Mesothelial cell of epicardium (in vitro differentiated cells): ENCODE measurements at regions not wholly inside any gene's neighbourhood (a gene's known extent, or its start where the extent isn't known, plus 50 kb on each side); places are given as distances from the start of the nearest gene placed in this dataset.

Source experiments
- DNase-seq, 2 experiments: peaks; one replicate each; pipeline ENCODE4 v3.0.0; 2021; ENCODE audit warnings: low spot score in 2 of 2; ENCODE audit not compliant: unreplicated experiment in 2 of 2
- H3K27ac Mint-ChIP-seq: 2 replicates; pipeline ENCODE4 v1.8.0; 2021; ENCODE audit warnings: mixed read lengths
- H3K27me3 Mint-ChIP-seq: 2 replicates; pipeline ENCODE4 v1.8.0; 2021; ENCODE audit warnings: low read depth, mixed read lengths
- H3K36me3 Mint-ChIP-seq: 2 replicates; pipeline ENCODE4 v1.8.0; 2021; ENCODE audit warnings: mixed read lengths
- H3K4me1 Mint-ChIP-seq: 2 replicates; pipeline ENCODE4 v1.8.0; 2021; ENCODE audit warnings: mixed read lengths
- H3K4me3 Mint-ChIP-seq: 2 replicates; pipeline ENCODE4 v1.8.0; 2021; ENCODE audit warnings: mild to moderate bottlenecking, moderate library complexity, mixed read lengths
- H3K9me3 Mint-ChIP-seq: 2 replicates; pipeline ENCODE4 v1.8.0; 2021; ENCODE audit warnings: mixed read lengths
- CTCF ChIP-seq: fragments of 200-600 bp; sonication (generic); IDR thresholded peaks from one replicate; pipeline ENCODE4 v1.5.0; 2021; ENCODE audit warnings: antibody characterized with exemption; ENCODE audit not compliant: unreplicated experiment

GRCh38 chrX:42577936-42578470 lies 200.0 kb downstream of the PPP1R2C start:
- Mint-ChIP-seq H3K27me3 (no peaks in the 10 kb centered on the region), H3K36me3 (no peaks in the 10 kb centered on the region), H3K4me3 (no peak overlapping the region), H3K9me3 (peaks cover 26% of the 10 kb centered on the region), H3K27ac (no peak overlapping the region), H3K4me1 (no peaks in the 10 kb centered on the region)
- no peak for TF ChIP-seq CTCF
- no peak for DNase-seq

GRCh38 chrX:42567268-42567667 lies 210.7 kb downstream of the PPP1R2C start:
- no peak for DNase-seq
- H3K4me1 Mint-ChIP-seq, result no peaks in the 10 kb centered on the region
- no peaks in the 10 kb centered on the region for H3K36me3 Mint-ChIP-seq
- no peak overlapping the region for H3K4me3 Mint-ChIP-seq
- TF ChIP-seq CTCF, result no peak
- H3K27me3 Mint-ChIP-seq, result no peaks in the 10 kb centered on the region
- peaks cover 37% of the 10 kb centered on the region for H3K9me3 Mint-ChIP-seq
- no peak overlapping the region for H3K27ac Mint-ChIP-seq

- no peak for DNase-seq
- H3K4me3 Mint-ChIP-seq, result no peak overlapping the region
- H3K27me3 Mint-ChIP-seq, result no peaks in the 10 kb centered on the region
- H3K36me3 Mint-ChIP-seq, result no peaks in the 10 kb centered on the region
- no peaks in the 10 kb centered on the region for H3K4me1 Mint-ChIP-seq
- H3K9me3 Mint-ChIP-seq, result peaks cover 28% of the 10 kb centered on the region
- no peak for TF ChIP-seq CTCF
- H3K27ac Mint-ChIP-seq, result no peak overlapping the region
These were observed 212.2 kb downstream of the PPP1R2C start for GRCh38 chrX:42565739-42566138.

- Mint-ChIP-seq H3K36me3 (no peaks in the 10 kb centered on the region), H3K4me1 (no peaks in the 10 kb centered on the region), H3K9me3 (peaks cover 17% of the 10 kb centered on the region), H3K27me3 (no peaks in the 10 kb centered on the region), H3K27ac (no peak overlapping the region), H3K4me3 (no peak overlapping the region)
- no peak for TF ChIP-seq CTCF
- no peak for DNase-seq
These were observed 231.2 kb downstream of the PPP1R2C start for GRCh38 chrX:42546800-42547199.

GRCh38 chrX:42544883-42545282 lies 233.1 kb downstream of the PPP1R2C start:
- no peak overlapping the region for H3K27ac Mint-ChIP-seq
- TF ChIP-seq CTCF, result no peak
- H3K27me3 Mint-ChIP-seq, result no peaks in the 10 kb centered on the region
- H3K4me3 Mint-ChIP-seq, result no peak overlapping the region
- peaks cover 24% of the 10 kb centered on the region for H3K9me3 Mint-ChIP-seq
- H3K4me1 Mint-ChIP-seq, result no peaks in the 10 kb centered on the region
- no peaks in the 10 kb centered on the region for H3K36me3 Mint-ChIP-seq
- DNase-seq, result no peak

DNA sequence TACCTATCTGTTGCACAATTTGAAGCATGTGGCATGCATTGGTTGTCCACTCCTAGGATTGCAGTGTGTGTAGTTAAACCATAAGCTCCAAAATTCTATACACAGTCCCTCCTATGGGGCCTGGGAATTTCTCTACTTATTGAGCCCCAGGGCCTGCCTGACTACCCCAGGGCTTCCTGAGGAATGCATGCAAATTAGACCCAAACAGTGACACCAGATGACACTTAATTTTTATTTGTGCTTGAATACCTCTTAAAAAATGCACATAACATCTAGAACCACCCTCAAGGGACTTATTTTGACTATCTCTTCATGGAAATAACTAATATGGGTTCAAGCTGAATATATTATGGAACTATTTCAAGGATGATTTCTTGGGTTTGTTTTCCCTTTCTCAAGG lies 236.4 kb downstream of the PPP1R2C start:
- Mint-ChIP-seq H3K27ac (no peak overlapping the region), H3K4me3 (no peak overlapping the region), H3K4me1 (no peaks in the 10 kb centered on the region), H3K36me3 (no peaks in the 10 kb centered on the region), H3K27me3 (no peaks in the 10 kb centered on the region), H3K9me3 (peaks cover 9% of the 10 kb centered on the region)
- TF ChIP-seq CTCF, result no peak
- DNase-seq, result no peak
